T-helper 9 cell (primary cell): ENCODE measurements at regions not wholly inside any gene's neighbourhood (a gene's known extent, or its start where the extent isn't known, plus 50 kb on each side); places are given as distances from the start of the nearest gene placed in this dataset.
"Not testable (repeated sequence)": the region's sequence is repeated elsewhere in the genome, so short reads cannot be mapped to it uniquely, and the experiment has no call there.

Experiments used
- DNase-seq: peaks from one replicate; pipeline ENCODE4 v3.0.0-alpha.2; 2020

GRCh38 chr11:38710262-38710661, 2112.2 kb upstream of the RAG2 start:
- no peak for DNase-seq

- DNase-seq = no peak
Measured at GRCh38 chr11:38700111-38700510, 2102.1 kb upstream of the RAG2 start.

- no peak for DNase-seq
Measured at GRCh38 chr11:38693306-38693705, 2095.3 kb upstream of the RAG2 start.

GRCh38 chr11:38690211-38690610, 2092.2 kb upstream of the RAG2 start:
- not testable (repeated sequence) for DNase-seq

- no peak for DNase-seq
Measured at GRCh38 chr11:38687008-38687407, 2089.0 kb upstream of the RAG2 start.

- DNase-seq = no peak
Measured at GRCh38 chr11:38683484-38683883, 2085.4 kb upstream of the RAG2 start.

- DNase-seq = no peak
Measured at GRCh38 chr11:38680746-38681145, 2082.7 kb upstream of the RAG2 start.

GRCh38 chr11:38680166-38680565, 2082.1 kb upstream of the RAG2 start:
- DNase-seq = no peak

- DNase-seq = no peak
Measured at GRCh38 chr11:38672445-38672844, 2074.4 kb upstream of the RAG2 start.

- DNase-seq = no peak
Measured at GRCh38 chr11:38667359-38667758, 2069.3 kb upstream of the RAG2 start.

- DNase-seq = no peak
Measured at GRCh38 chr11:38648604-38649003, 2050.6 kb upstream of the RAG2 start.

- no peak for DNase-seq
Measured at GRCh38 chr11:38646382-38646781, 2048.3 kb upstream of the RAG2 start.

GRCh38 chr11:38640854-38641253, 2042.8 kb upstream of the RAG2 start:
- no peak for DNase-seq

GRCh38 chr11:38612701-38613100, 2014.7 kb upstream of the RAG2 start:
- DNase-seq = no peak

GRCh38 chr11:38601371-38601770, 2003.3 kb upstream of the RAG2 start:
- DNase-seq = not testable (repeated sequence)

- no peak for DNase-seq
Measured at GRCh38 chr11:38598418-38598817, 2000.4 kb upstream of the RAG2 start.

GRCh38 chr11:38595359-38596016, 1997.5 kb upstream of the RAG2 start:
- not testable (repeated sequence) for DNase-seq

- DNase-seq = no peak
Measured at GRCh38 chr11:38594895-38595294, 1996.9 kb upstream of the RAG2 start.

GRCh38 chr11:38593649-38594048, 1995.6 kb upstream of the RAG2 start:
- no peak for DNase-seq

GRCh38 chr11:38582756-38583155, 1984.7 kb upstream of the RAG2 start:
- DNase-seq = no peak

- no peak for DNase-seq
Measured at GRCh38 chr11:38582151-38582550, 1984.1 kb upstream of the RAG2 start.

GRCh38 chr11:38577769-38578168, 1979.7 kb upstream of the RAG2 start:
- no peak for DNase-seq

- DNase-seq = no peak
Measured at GRCh38 chr11:38562562-38562961, 1964.5 kb upstream of the RAG2 start.

- no peak for DNase-seq
Measured at GRCh38 chr11:38553148-38553547, 1955.1 kb upstream of the RAG2 start.

GRCh38 chr11:38547462-38547861, 1949.4 kb upstream of the RAG2 start:
- no peak for DNase-seq
